Right renal pelvis (tissue), 4 donors: ENCODE measurements at regions not wholly inside any gene's neighbourhood (a gene's known extent, or its start where the extent isn't known, plus 50 kb on each side); places are given as distances from the start of the nearest gene placed in this dataset.
A peak's percentile ranks its signal among the peaks of the same experiment; 100 is the strongest.

Source experiments
- DNase-seq, 4 donors: peaks; one replicate each; pipeline ENCODE4 v3.0.0-alpha.2; 2013; ENCODE audit warnings: low read depth in 4 of 4, low spot score in 3 of 4, missing footprints in 1 of 4

DNA sequence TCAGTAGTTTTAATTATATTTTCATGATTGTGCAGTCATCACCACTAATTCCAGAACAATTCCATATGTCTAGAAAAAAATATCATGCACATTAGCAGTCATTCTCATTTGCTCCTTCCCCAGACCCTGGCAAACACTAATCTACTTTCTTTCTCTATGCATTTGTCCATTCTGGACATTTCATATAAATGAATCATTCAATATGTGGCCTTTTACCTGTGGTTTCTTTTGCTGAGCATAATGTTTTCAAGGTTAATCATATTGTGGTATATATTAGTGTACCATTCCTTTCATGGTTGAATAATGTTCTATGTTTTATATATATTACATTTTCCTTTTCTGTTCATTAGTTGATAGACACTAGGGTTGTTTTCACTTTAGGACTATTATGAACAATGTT lies 811.1 kb upstream of the RAG2 start:
- DNase-seq: no peak

DNA sequence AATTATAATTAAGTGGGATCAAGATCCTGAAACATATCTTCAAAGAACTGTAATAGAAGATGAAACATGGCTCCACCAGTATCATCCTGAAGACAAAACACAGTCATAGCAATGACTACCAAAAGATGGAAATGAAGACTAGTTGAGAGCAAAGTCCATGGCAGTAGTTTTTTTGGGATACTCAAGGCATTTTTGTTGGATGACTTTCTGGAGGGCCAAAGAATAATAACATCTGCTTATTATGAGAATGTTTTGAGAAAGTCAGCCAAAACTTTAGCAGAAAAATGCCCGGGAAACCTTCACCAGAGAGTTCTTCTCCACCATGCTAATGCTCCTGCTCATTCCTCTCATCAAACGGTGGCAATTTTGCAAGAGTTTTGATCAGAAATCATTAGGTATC lies 809.4 kb upstream of the RAG2 start:
- DNase-seq: no peak

DNA sequence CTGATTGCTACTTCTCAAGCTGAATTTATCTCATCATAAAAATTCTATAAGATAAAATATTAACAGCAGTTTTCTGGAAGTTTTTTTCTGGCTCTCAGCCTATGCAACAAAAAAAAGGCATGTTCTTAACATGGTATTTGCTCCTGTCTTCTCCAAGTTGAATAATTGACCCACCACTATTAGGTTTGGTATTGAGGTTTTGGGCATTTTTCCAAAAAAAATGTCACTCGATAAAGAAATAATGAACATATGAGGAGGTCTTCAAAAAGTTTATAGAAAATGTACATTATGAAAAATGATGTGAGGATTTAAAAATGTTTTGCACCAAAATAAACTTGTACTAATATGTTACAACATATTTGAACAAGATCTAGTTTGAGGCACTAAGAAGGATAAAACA lies 808.6 kb upstream of the RAG2 start:
- DNase-seq: no peak

DNA sequence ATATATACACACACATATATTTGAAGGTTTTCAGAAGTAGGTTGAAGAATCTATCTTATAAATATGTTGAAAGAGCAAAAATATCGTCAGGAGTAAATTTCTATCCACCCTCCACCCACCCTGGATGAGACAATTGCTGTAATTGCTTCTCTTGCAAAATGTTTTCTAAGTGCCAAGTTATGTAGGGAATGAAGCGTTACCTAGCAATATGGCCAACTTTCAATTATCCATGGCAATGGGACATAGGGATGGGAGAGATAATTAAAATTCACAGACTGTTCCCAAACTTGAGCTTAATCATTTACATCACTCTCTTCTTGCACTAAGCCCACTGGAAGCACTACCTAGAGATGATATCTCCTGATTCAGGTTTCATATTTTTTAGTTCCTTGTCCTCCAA lies 806.2 kb upstream of the RAG2 start:
- no peak for DNase-seq

DNA sequence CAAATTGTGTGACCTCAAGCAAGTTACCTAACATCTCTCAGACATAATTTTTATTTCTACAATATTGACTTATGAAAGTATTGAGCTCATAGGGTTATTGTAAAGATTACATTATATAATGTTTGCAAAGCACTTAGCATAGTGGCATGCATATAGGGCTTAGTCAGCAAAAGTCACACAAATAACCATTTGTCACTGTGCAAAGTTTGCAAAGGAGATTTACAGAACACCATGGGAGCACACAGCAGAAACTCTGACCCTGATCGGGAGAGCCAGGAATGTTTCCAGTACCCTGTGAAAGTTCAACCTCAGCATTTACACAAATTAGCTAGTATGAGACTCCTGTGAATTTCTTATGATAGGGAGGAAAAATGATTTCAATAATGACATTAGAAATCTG lies 804.6 kb upstream of the RAG2 start:
- no peak for DNase-seq

DNA sequence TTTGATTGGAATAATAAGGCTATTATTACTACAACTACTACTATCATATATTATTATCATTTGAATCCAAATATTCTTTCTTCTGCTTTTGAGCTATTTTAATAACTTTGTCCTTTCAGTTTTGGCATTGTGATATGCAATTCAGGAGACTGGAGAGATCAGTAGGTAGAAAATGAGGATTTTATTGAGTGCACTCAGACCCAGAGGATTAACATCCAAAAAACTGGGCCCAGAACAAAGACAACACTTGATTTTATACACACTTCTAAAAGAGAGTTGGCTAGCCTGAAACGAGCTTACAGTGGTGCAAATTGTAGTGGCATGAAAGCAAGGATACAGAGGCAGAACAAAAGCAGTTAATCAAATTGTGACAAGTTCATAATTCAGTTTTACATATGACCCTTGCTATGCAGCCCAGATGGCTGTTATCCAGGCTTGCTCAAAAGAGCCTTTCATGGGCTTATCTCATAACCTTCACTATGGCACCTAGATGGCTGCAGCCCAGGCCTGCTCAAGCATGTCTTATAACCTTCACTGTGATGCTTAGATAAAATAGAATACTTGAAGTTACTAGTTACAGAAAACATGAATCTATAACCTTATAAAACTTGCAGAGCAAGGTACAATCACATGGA lies 796.3 kb upstream of the RAG2 start:
- DNase-seq: no peak

DNA sequence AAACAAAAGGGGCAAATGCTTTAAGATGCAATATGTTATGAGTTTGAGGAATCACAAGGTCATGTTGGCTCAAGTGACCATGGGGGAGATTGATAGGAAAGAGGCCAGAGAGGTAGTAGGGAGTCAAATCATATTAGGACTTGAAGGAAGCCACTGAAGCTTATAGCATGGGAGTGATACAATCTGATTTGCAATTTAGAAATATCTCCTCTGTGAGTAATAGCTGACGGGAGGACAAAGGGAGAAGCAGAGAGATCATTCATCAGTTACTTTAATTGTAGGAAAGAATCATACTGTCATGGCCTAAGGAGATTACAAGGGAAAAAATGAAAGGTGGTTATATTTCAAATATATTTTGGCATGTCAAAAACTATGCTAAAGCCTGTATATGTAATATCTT lies 793.6 kb upstream of the RAG2 start:
- DNase-seq: no peak

DNA sequence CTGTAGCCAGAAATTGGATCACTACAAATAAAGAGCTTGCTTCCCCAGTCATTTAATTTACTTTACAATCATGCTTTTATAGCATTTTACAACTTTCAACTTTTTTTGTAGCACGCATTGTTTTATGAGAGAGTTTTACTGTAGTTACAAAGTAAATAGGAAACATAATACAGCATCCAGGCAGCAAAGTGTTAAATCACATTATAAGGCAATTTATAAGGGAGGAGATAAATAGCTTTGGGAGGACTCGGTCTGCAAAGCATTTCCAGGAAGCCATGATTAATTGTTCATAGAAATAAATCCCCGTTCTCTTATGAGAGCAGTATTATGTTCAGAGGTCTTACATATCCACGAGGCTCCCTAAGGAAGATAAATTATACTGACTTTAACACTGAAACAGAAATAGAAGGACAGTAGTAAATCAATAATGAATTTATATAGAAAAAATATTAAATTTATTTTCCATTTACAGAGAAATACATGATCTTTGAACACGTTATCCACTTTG lies 792.6 kb upstream of the RAG2 start:
- peak; percentile 11 to 38 (median 26) for DNase-seq

DNA sequence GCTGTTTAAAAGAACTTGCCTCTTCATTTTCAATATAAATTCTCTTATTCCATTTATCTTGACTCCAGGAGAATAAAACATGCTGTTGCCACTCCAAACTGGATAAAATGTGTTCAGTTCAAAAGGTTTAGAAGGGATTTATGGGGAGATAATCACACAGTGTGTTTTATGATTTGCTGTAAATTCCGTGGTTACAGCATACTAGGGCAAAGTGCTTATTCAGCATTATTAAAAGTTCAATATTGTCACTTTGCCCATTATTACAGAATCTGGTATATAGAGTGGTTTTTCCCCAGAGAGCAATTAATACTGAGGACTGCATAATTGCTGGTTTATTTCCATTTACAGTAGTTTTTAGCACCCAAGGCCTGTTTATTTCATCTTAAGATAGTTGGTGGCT lies 780.9 kb upstream of the RAG2 start:
- DNase-seq: no peak

DNA sequence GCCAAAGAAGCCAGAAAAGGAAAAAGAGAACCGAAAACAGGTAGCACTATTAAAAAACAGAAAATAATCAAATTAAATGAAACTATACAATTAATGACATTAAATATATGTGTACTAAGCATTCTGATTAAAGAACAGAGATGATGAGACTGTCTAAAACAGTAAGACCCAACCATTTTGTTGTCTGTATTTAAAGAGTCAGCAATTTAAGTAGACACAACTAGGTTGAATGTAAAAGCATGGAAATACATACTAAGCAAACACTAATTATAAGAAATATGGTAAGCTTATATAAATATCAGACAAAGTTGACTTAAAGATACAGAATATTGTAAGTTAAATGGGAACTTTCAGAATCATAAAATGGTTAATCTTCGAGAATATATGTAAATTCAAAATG lies 774.6 kb upstream of the RAG2 start:
- no peak for DNase-seq

DNA sequence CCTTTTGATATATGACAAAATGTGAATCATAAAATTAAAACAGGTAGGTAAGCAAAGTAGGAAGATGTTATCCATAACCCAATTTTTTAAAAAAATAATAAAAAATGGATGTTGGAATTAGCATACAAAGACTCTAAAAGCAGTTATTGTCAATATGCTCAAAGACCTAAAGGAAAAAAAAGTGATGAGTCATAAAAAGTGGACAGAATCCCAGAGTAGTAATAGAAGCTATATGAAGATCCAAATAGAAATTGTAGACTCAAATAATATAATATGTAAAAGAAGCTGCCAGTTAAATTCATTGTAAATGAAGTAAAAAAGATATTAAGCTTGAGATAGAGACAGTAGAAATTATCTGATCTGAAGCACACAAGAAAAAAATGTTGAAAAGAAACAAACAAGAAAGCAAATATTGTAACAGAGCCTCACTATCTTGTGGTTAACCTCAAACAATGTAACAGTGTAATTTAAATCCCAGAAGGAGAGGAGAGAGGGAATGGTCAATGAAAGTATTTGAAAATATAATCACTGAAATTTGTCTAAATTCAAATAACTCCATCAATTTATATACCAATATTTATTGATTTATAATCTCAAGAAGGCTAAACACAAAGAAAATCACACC lies 773.4 kb upstream of the RAG2 start:
- no peak for DNase-seq

DNA sequence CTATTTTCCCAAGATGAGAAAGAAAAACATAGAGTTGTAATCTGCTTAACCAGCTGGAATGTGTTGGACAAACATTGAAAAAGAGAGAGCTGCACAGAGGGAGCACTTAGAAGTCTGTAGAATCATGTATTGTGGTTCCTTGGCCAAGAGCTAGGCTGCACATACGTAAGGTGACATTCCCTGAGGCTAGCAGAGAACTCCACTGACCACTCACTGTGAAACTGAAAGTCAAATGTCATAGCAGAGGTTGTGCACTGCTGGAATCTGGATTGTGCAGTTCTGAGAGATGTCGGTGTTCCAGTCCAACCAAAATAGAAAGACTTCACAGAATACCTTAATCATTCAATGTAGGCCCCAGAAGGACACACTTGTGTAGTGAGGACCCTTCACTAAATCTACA lies 772.8 kb upstream of the RAG2 start:
- no peak for DNase-seq

DNA sequence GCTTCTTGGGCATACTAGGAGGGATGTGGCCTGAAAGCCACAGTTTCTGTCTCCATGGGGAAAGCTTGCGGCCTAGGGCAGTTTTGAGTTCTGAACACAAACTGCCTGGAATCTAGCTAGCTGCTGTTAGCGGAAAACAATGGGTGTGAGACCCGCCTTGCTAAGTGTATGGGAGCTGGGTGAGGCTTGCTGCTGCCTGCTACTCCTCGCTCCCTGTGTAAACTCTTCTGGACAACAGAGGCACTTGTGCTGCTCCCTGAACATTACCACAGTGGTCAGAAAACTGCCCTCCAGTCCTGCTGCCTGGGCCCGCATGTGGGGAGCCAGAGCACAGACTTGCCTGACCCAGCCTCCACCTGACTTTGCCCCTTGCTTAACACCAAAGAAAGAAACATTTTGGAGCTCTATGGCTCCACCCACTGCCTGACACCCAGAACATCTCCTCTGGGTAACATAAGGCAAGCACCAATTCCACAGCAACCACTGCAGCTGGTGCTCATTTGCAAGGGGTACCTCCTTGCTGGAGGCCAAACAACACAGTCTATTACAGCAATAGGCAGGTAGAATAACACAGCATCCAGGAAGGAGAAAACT lies 766.3 kb upstream of the RAG2 start:
- DNase-seq: no peak

DNA sequence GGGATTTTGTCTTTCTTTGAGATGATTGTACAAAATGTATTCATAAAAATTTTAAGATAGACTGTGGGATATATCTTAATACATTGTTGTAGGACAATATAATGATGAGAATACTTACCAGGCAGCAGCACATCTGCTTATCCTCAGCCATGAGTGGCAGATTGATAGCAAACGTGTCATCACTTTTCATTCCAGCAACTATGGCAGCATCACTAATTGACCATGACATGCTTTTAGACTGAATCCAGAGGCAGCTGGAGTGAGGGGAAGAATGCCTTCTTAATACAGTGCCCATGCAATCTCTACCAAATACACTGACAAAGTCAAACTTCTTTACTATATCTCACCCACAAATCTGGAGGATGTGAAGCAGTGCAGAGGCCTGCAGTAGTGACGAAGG lies 755.2 kb upstream of the RAG2 start:
- no peak for DNase-seq

DNA sequence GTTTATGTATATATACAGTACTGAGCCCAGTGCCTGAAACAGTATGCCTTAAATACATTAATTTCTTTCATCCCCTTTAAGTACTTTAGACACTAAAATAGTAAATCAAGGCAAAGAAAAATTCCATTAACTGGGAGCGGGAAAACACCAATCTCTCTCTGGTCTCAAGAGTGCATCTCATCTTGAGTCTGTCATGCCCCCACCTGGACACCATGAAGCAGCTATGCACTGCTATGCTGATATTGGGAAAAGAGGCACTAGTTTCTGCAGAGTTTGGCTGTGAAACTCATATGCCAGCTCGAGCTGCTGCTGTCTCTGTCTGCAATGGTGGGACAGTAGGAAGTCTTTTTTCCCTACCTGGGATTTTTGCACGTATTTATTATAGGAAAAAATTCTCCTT lies 754.4 kb upstream of the RAG2 start:
- DNase-seq: no peak

DNA sequence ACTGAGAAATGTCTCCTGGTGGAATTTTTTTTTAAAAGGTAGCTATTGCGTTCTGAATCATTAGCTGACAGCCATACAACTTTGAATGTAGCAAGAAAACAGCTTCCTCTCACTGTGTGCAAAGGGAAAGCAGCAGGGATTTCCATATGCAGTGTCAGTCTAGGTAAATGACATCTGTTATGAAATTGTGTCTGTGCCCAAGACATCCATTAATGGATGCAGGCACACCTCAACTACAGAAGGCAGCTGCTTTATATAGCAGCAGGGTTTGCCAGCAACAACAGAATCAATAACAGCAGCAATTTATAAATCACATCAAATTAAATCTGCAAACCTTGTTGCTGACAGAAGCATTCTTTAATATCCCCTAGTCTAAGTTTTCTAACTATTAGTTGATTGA lies 745.3 kb upstream of the RAG2 start:
- DNase-seq: no peak

DNA sequence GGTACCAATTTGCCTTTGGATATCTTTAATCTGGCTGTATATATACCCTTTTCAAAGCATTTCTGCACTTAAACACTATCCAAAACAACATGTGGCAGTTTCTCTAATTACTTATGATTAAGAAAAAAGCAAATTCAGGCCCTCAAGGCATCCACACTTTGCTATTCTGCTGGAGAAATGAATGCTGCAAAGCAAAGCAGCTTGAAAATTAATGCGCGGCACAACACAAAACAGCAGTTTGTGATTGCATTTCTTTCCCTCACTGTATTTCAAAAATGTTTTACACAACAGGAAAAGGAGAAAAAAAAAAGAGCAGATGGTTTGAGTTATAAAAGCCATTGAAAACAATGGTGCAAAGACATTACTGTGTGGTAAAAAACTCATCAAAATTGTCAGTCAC lies 738.4 kb upstream of the RAG2 start:
- no peak for DNase-seq

DNA sequence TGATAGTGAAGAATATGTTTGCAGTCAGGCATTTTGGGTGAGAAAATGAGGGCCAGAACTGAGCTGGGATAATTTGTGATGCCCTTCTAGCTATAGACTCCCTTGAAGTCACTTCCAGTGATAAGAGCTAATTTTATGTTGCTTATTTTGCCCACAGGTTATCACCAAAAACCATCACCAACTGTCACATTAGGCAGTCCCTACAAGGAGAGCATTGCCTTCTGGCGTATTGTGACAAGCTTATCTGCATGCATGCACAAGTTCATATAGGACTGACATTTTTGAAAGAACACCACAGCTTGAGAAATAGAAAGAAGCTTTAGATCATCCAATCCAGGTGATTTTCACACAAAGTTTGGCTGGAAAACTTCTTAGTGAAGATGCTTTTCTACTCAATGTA lies 735.3 kb upstream of the RAG2 start:
- no peak for DNase-seq

DNA sequence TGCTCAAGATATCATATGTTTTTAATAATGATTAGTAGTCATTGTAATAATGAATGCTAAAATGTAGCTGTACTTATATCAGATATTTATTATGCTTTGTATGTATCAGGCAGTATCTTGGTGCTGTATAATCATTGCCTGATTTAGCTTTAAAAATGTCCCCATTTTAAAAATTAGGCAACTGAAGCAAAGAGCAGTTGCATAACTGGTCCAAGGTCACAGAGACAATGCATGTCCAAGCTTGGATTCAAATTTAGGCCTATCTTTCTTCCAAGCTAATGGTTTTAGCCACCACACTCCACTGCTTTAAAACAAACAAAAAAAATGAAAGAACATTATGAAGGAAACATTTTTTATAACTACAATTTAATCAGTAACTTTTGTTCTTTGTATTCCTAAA lies 725.8 kb upstream of the RAG2 start:
- no peak for DNase-seq

DNA sequence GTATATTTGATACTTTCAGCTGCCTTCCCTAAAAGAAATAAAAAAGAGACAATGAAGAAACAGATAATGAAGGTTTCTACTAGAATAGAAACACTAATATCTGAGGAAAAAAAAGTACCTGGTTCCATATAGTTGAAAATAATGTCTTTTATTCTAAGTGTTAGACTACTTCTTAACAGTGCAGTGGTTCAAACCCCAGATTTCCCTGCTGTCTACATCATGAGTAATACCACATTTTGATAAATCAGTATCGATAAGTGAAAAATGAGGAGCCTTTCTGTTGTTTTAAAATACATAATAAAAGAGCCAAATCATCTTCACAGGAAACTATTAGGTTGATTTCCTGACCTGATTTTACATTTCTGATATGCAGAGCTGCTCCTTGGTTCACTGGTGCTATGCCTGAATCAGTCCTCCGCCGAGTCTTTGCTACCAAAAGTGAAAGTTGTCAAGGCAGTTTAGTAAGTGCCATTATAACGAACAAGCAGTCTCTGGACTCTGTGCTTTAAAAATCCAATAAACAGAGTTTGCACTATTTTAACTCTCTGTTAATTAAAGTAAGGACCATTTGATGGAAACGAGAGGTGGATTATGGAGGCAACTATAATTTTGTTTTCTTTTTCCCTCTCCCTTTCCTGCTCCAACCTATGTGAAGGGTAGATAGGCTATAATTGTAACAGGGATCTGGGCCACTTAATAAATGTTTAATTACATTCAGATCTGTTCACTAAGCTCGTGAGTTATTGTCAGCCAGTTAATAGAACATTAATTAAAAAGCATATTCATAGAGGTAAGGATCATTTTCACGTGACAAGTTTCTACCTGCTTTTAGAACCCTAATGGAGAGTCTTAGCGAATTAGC lies 724.5 kb upstream of the RAG2 start:
- no peak for DNase-seq

DNA sequence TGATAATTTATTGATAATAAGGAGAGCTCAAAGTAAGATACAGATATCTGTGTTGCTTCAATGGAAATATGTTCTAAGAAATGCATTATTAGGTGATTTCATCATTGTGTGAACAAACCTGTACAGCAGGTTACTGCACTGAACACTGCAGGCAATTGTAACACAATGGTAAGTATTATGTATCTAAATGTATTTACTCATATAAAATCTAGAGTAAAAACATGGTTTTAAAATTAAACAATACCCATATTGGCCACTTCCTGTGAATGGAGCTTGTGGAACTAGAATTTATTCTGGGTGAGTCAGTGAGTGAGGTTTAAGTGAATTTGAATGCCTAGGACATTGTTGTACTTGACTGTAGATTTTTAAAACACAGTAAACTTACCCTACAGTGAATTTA lies 722.9 kb upstream of the RAG2 start:
- DNase-seq: no peak

DNA sequence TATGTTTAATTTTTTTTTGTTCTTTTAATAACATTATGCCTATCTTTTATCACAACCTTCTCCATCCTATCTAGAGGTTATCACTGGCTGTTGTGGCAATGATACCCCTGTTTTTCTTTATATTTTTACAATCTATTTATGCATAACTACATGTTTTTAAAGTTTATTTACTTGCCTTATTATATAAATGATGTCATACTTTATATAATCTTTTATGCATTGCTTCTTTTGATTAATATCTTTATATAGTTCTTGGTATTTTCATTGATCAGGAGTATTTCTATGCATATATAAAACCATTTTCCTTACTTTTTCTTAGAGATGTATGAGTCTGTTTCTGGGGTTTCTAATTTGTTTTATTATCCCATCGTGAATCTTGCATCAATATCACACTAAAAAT lies 719.8 kb upstream of the RAG2 start:
- DNase-seq: no peak
